Coronary artery (tissue), 2 donors: ENCODE measurements at regions not wholly inside any gene's neighbourhood (a gene's known extent, or its start where the extent isn't known, plus 50 kb on each side); places are given as distances from the start of the nearest gene placed in this dataset.

ENCODE experiments used
- DNase-seq: peaks from one replicate; pipeline ENCODE4 v3.0.0-alpha.2; 2017; ENCODE audit warnings: low spot score
- H3K27ac ChIP-seq, 2 donors: fragments of 200-600 bp; sonication (generic); one replicate each; pipeline ENCODE4 v1.5.1; 2016 to 2019
- H3K4me3 ChIP-seq: fragments of 200-600 bp; sonication (generic); 2 replicates; pipeline ENCODE4 v1.5.1; 2016; ENCODE audit warnings: mild to moderate bottlenecking, moderate library complexity
- CTCF ChIP-seq: fragments of 200-600 bp; sonication (generic); IDR thresholded peaks from one replicate; pipeline ENCODE4 v1.5.1; 2019; ENCODE audit warnings: antibody characterized with exemption

- DNase-seq = no peak
- no peak for TF ChIP-seq CTCF
- H3K27ac ChIP-seq = no peak overlapping the region
- no peak overlapping the region for H3K4me3 ChIP-seq
These were observed 98.9 kb upstream of the TNC start for GRCh38 chr9:115216873-115217272.

- no peak for TF ChIP-seq CTCF
- no peak overlapping the region for H3K27ac ChIP-seq
- DNase-seq = no peak
- H3K4me3 ChIP-seq = no peak overlapping the region
These were observed 102.5 kb upstream of the TNC start for GRCh38 chr9:115220319-115221005.

GRCh38 chr9:115223471-115223870 is 105.5 kb upstream of the TNC start:
- no peak for TF ChIP-seq CTCF
- no peak overlapping the region for H3K4me3 ChIP-seq
- no peak overlapping the region for H3K27ac ChIP-seq
- DNase-seq = no peak

GRCh38 chr9:115225459-115226116 is 107.6 kb upstream of the TNC start:
- TF ChIP-seq CTCF = no peak
- no peak overlapping the region for H3K4me3 ChIP-seq
- peak overlapping the region in 1 of 2 donors; percentile 32 for H3K27ac ChIP-seq
- no peak for DNase-seq

GRCh38 chr9:115226152-115226551 is 108.2 kb upstream of the TNC start:
- no peak overlapping the region for H3K4me3 ChIP-seq
- TF ChIP-seq CTCF = no peak
- H3K27ac ChIP-seq = no peak overlapping the region
- DNase-seq = no peak

GRCh38 chr9:115229496-115229895 is 111.5 kb upstream of the TNC start:
- Histone ChIP-seq H3K4me3 (no peak overlapping the region), H3K27ac (no peak overlapping the region)
- DNase-seq = no peak
- TF ChIP-seq CTCF = no peak

- Histone ChIP-seq H3K27ac (no peak overlapping the region), H3K4me3 (no peak overlapping the region)
- DNase-seq = no peak
- TF ChIP-seq CTCF = no peak
These were observed 113.1 kb upstream of the TNC start for GRCh38 chr9:115230924-115231515.
